ENCODE measurements at regions not wholly inside any gene's neighbourhood (a gene's known extent, or its start where the extent isn't known, plus 50 kb on each side); places are given as distances from the start of the nearest gene placed in this dataset.

GRCh38 chr11:25349537-25349936, 852.7 kb downstream of the LUZP2 start:
- Histone ChIP-seq H3K4me3 (ENCODE audit: low read depth in 1 of 3, low read length in 3 of 3) (no peak overlapping the region), H3K36me3 (ENCODE audit: control insufficient read depth in 3 of 3, insufficient read depth in 2 of 3, low read depth in 1 of 3, low read length in 3 of 3) (no peaks in the 10 kb centered on the region), H3K9me3 (ENCODE audit: control insufficient read depth in 2 of 2, insufficient read depth in 1 of 2, low read depth in 1 of 2, low read length in 1 of 2) (no peaks in the 10 kb centered on the region), H3K27ac (ENCODE audit: low read depth in 1 of 3, low read length in 2 of 3) (no peak overlapping the region), H3K4me1 (ENCODE audit: control insufficient read depth in 3 of 3, insufficient read depth in 2 of 3, low read depth in 1 of 3, low read length in 2 of 3) (no peaks in the 10 kb centered on the region), H3K27me3 (ENCODE audit: control insufficient read depth in 3 of 3, insufficient read depth in 3 of 3, low read length in 3 of 3) (no peaks in the 10 kb centered on the region)
- WGBS, 3 donors: 53 to 86% (median 75%) methylated on average over 1 of the region's 1 CpG
- DNase-seq (no peak), FAIRE-seq (no peak)

GRCh38 chr11:25350899-25351803, 854.3 kb downstream of the LUZP2 start:
- 77 to 82% (median 79%) methylated on average over 9 of the region's 9 CpGs for WGBS, 3 donors
- FAIRE-seq: no peak

GRCh38 chr11:25357133-25357532, 860.3 kb downstream of the LUZP2 start:
- no peaks in the 10 kb centered on the region for H3K36me3 ChIP-seq (ENCODE audit: control insufficient read depth in 3 of 3, insufficient read depth in 2 of 3, low read depth in 1 of 3, low read length in 3 of 3)
- H3K4me1 ChIP-seq (ENCODE audit: control insufficient read depth in 3 of 3, insufficient read depth in 2 of 3, low read depth in 1 of 3, low read length in 2 of 3): no peaks in the 10 kb centered on the region
- FAIRE-seq (no peak), DNase-seq (no peak)
- WGBS, 3 donors: 32 to 51% (median 50%) methylated on average over 2 of the region's 2 CpGs
- no peak overlapping the region for H3K4me3 ChIP-seq (ENCODE audit: low read depth in 1 of 3, low read length in 3 of 3)
- no peaks in the 10 kb centered on the region for H3K27me3 ChIP-seq (ENCODE audit: control insufficient read depth in 3 of 3, insufficient read depth in 3 of 3, low read length in 3 of 3)
- no peaks in the 10 kb centered on the region for H3K9me3 ChIP-seq (ENCODE audit: control insufficient read depth in 2 of 2, insufficient read depth in 1 of 2, low read depth in 1 of 2, low read length in 1 of 2)
- H3K27ac ChIP-seq (ENCODE audit: low read depth in 1 of 3, low read length in 2 of 3): no peak overlapping the region

More at GRCh38 chr11:25350899-25351803, 854.3 kb downstream of the LUZP2 start:
- H3K36me3 ChIP-seq (ENCODE audit: control insufficient read depth in 3 of 3, insufficient read depth in 2 of 3, low read depth in 1 of 3, low read length in 3 of 3): no peaks in the 10 kb centered on the region
- no peak overlapping the region for H3K4me3 ChIP-seq (ENCODE audit: low read depth in 1 of 3, low read length in 3 of 3)
- H3K4me1 ChIP-seq (ENCODE audit: control insufficient read depth in 3 of 3, insufficient read depth in 2 of 3, low read depth in 1 of 3, low read length in 2 of 3): no peaks in the 10 kb centered on the region
- H3K9me3 ChIP-seq (ENCODE audit: control insufficient read depth in 2 of 2, insufficient read depth in 1 of 2, low read depth in 1 of 2, low read length in 1 of 2): no peaks in the 10 kb centered on the region
- no peak overlapping the region for H3K27ac ChIP-seq (ENCODE audit: low read depth in 1 of 3, low read length in 2 of 3)
- H3K27me3 ChIP-seq (ENCODE audit: control insufficient read depth in 3 of 3, insufficient read depth in 3 of 3, low read length in 3 of 3): no peaks in the 10 kb centered on the region
- DNase-seq: no peak

GRCh38 chr11:25377466-25377865, 880.6 kb downstream of the LUZP2 start:
- Histone ChIP-seq H3K27ac (ENCODE audit: low read depth in 1 of 3, low read length in 2 of 3) (no peak overlapping the region), H3K4me3 (ENCODE audit: low read depth in 1 of 3, low read length in 3 of 3) (no peak overlapping the region), H3K36me3 (ENCODE audit: control insufficient read depth in 3 of 3, insufficient read depth in 2 of 3, low read depth in 1 of 3, low read length in 3 of 3) (no peaks in the 10 kb centered on the region), H3K4me1 (ENCODE audit: control insufficient read depth in 3 of 3, insufficient read depth in 2 of 3, low read depth in 1 of 3, low read length in 2 of 3) (no peaks in the 10 kb centered on the region), H3K9me3 (ENCODE audit: control insufficient read depth in 2 of 2, insufficient read depth in 1 of 2, low read depth in 1 of 2, low read length in 1 of 2) (no peaks in the 10 kb centered on the region), H3K27me3 (ENCODE audit: control insufficient read depth in 3 of 3, insufficient read depth in 3 of 3, low read length in 3 of 3) (no peaks in the 10 kb centered on the region)
- DNase-seq (no peak), FAIRE-seq (no peak)
- 93 to 97% (median 94%) methylated on average over 2 of the region's 2 CpGs for WGBS, 3 donors

GRCh38 chr11:25396847-25397246, 900.0 kb downstream of the LUZP2 start:
- H3K27ac ChIP-seq (ENCODE audit: low read depth in 1 of 3, low read length in 2 of 3): no peak overlapping the region
- H3K27me3 ChIP-seq (ENCODE audit: control insufficient read depth in 3 of 3, insufficient read depth in 3 of 3, low read length in 3 of 3): no peaks in the 10 kb centered on the region
- H3K9me3 ChIP-seq (ENCODE audit: control insufficient read depth in 2 of 2, insufficient read depth in 1 of 2, low read depth in 1 of 2, low read length in 1 of 2): no peaks in the 10 kb centered on the region
- no peak overlapping the region for H3K4me3 ChIP-seq (ENCODE audit: low read depth in 1 of 3, low read length in 3 of 3)
- DNase-seq (no peak), FAIRE-seq (no peak)
- no peaks in the 10 kb centered on the region for H3K36me3 ChIP-seq (ENCODE audit: control insufficient read depth in 3 of 3, insufficient read depth in 2 of 3, low read depth in 1 of 3, low read length in 3 of 3)
- no peaks in the 10 kb centered on the region for H3K4me1 ChIP-seq (ENCODE audit: control insufficient read depth in 3 of 3, insufficient read depth in 2 of 3, low read depth in 1 of 3, low read length in 2 of 3)

GRCh38 chr11:25408146-25408545, 911.3 kb downstream of the LUZP2 start:
- 78 to 91% (median 80%) methylated on average over 1 of the region's 1 CpG for WGBS, 3 donors

GRCh38 chr11:25415793-25416192, 916.1 kb upstream of the ANO3 start:
- WGBS, 3 donors: 33 to 60% (median 60%) methylated on average over 3 of the region's 3 CpGs
- H3K27ac ChIP-seq (ENCODE audit: low read depth in 1 of 3, low read length in 2 of 3): no peak overlapping the region
- no peaks in the 10 kb centered on the region for H3K27me3 ChIP-seq (ENCODE audit: control insufficient read depth in 3 of 3, insufficient read depth in 3 of 3, low read length in 3 of 3)
- no peaks in the 10 kb centered on the region for H3K9me3 ChIP-seq (ENCODE audit: control insufficient read depth in 2 of 2, insufficient read depth in 1 of 2, low read depth in 1 of 2, low read length in 1 of 2)
- H3K4me3 ChIP-seq (ENCODE audit: low read depth in 1 of 3, low read length in 3 of 3): no peak overlapping the region
- DNase-seq (no peak), FAIRE-seq (no peak)
- no peaks in the 10 kb centered on the region for H3K36me3 ChIP-seq (ENCODE audit: control insufficient read depth in 3 of 3, insufficient read depth in 2 of 3, low read depth in 1 of 3, low read length in 3 of 3)
- H3K4me1 ChIP-seq (ENCODE audit: control insufficient read depth in 3 of 3, insufficient read depth in 2 of 3, low read depth in 1 of 3, low read length in 2 of 3): no peaks in the 10 kb centered on the region

More at GRCh38 chr11:25408146-25408545, 911.3 kb downstream of the LUZP2 start:
- H3K27ac ChIP-seq (ENCODE audit: low read depth in 1 of 3, low read length in 2 of 3): no peak overlapping the region
- H3K9me3 ChIP-seq (ENCODE audit: control insufficient read depth in 2 of 2, insufficient read depth in 1 of 2, low read depth in 1 of 2, low read length in 1 of 2): no peaks in the 10 kb centered on the region
- H3K4me1 ChIP-seq (ENCODE audit: control insufficient read depth in 3 of 3, insufficient read depth in 2 of 3, low read depth in 1 of 3, low read length in 2 of 3): no peaks in the 10 kb centered on the region
- DNase-seq (no peak), FAIRE-seq (no peak)
- no peaks in the 10 kb centered on the region for H3K36me3 ChIP-seq (ENCODE audit: control insufficient read depth in 3 of 3, insufficient read depth in 2 of 3, low read depth in 1 of 3, low read length in 3 of 3)
- H3K27me3 ChIP-seq (ENCODE audit: control insufficient read depth in 3 of 3, insufficient read depth in 3 of 3, low read length in 3 of 3): no peaks in the 10 kb centered on the region
- no peak overlapping the region for H3K4me3 ChIP-seq (ENCODE audit: low read depth in 1 of 3, low read length in 3 of 3)

- WGBS, 3 donors: 43 to 53% (median 51%) methylated on average over 9 of the region's 9 CpGs
- DNase-seq: no peak
- no peak for FAIRE-seq
Observed at GRCh38 chr11:25423436-25424199, 908.3 kb upstream of the ANO3 start.

More at GRCh38 chr11:25423436-25424199, 908.3 kb upstream of the ANO3 start:
- Histone ChIP-seq H3K9me3 (ENCODE audit: control insufficient read depth in 2 of 2, insufficient read depth in 1 of 2, low read depth in 1 of 2, low read length in 1 of 2) (no peaks in the 10 kb centered on the region), H3K4me3 (ENCODE audit: low read depth in 1 of 3, low read length in 3 of 3) (no peak overlapping the region), H3K27me3 (ENCODE audit: control insufficient read depth in 3 of 3, insufficient read depth in 3 of 3, low read length in 3 of 3) (no peaks in the 10 kb centered on the region), H3K36me3 (ENCODE audit: control insufficient read depth in 3 of 3, insufficient read depth in 2 of 3, low read depth in 1 of 3, low read length in 3 of 3) (no peaks in the 10 kb centered on the region), H3K4me1 (ENCODE audit: control insufficient read depth in 3 of 3, insufficient read depth in 2 of 3, low read depth in 1 of 3, low read length in 2 of 3) (no peaks in the 10 kb centered on the region), H3K27ac (ENCODE audit: low read depth in 1 of 3, low read length in 2 of 3) (no peak overlapping the region)
